Uterus (tissue), 2 donors: ENCODE measurements at regions not wholly inside any gene's neighbourhood (a gene's known extent, or its start where the extent isn't known, plus 50 kb on each side); places are given as distances from the start of the nearest gene placed in this dataset.

Experiments
- CTCF ChIP-seq, 4 experiments: fragments of 200-600 bp in 2 of 4; fragments of 450-650 bp in 2 of 4; sonication (generic) in 2 of 4; IDR thresholded peaks; one replicate each; pipeline ENCODE4 v1.5.1; 2016 to 2019; ENCODE audit warnings: antibody characterized with exemption in 4 of 4, mild to moderate bottlenecking in 2 of 4, moderate library complexity in 1 of 4
- POLR2A ChIP-seq, 2 donors: fragments of 450-650 bp; IDR thresholded peaks; one replicate each; pipeline ENCODE4 v1.6.1; 2016; ENCODE audit warnings: antibody characterized with exemption in 2 of 2, mild to moderate bottlenecking in 1 of 2, moderate library complexity in 1 of 2

- no peak for TF ChIP-seq POLR2A (IDR thresholded peaks at IDR 0.05)
- TF ChIP-seq CTCF (IDR thresholded peaks at IDR 0.05): no peak
Observed at GRCh38 chr1:229169399-229169798, 101.5 kb upstream of the RAB4A start.
